NCI-H146 treated with DMSO at 0.1 percent for 48 hours (cell line): ENCODE measurements at regions not wholly inside any gene's neighbourhood (a gene's known extent, or its start where the extent isn't known, plus 50 kb on each side); places are given as distances from the start of the nearest gene placed in this dataset.

Source experiments
- DNase-seq: peaks from one replicate; lab custom pipeline; 2025; ENCODE audit not compliant: unreplicated experiment; lab: John Stamatoyannopoulos, UW

- DNase-seq: no peak
These were observed 180.1 kb upstream of the NECTIN1 start for GRCh38 chr11:119909077-119909476.

DNA sequence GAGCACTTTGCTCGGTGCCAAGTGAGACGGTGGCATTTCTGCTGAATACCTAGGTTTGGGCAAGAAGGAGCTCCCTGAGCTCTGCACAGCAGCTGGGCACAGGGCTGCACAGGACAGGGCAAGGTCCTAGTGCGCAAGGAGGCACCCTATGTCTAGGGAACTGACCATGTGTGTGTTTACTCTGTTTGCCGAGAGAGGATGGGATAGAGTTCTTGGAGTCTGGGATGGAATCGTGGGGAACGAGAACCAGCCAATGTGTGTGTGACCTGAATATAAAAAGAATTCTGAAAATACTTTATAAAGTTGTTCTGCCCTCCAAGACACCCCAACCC is 179.5 kb upstream of the NECTIN1 start:
- no peak for DNase-seq

GRCh38 chr11:119907878-119908572 is 179.0 kb upstream of the NECTIN1 start:
- DNase-seq: peak; percentile 86

GRCh38 chr11:119907122-119907851 is 178.3 kb upstream of the NECTIN1 start:
- no peak for DNase-seq

DNA sequence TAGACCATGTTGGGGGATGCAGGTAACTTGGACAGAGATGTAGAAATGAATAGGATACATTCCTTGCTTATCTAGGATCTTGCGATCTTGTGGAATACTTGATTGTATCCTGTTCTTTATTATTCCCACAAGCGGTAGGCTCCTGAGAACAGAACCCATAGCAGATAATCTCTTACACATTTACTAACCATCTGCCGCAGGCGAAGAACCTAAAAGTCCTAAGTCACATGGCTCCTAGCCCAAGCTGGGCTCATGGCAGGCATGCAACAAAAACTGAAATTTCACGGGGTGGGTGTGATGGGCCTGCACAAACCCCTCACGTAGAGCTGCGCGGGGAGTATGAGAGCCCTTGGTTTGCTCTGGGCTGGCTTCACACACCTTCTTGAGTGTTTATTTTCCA is 177.4 kb upstream of the NECTIN1 start:
- no peak for DNase-seq

- DNase-seq: no peak
These were observed 176.2 kb upstream of the NECTIN1 start for GRCh38 chr11:119905162-119905561.

DNA sequence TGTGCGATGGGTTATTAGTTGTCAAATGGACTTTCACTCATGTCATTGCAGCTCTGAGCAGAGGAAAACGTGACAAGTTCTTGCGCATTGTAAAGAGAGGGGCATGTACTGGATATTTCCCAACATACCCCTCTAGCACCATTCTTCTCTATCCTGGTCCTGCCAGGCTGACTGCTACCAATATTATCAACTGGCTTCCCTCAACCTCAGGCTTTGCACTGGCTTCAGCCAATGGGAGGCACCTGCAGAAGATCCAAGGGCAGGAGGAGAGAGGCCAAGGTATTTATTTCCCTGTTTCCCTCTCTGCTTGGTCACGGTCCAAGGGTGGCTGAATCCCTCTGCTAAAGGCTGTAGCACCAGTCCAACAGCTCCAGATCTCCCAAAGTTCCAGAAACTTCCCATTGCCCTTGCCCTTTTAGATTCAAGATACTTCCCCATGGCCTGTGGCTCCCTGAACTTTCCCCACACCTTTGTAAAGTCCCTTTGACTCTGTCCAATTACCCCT is 175.6 kb upstream of the NECTIN1 start:
- no peak for DNase-seq

- DNase-seq: no peak
These were observed 174.8 kb upstream of the NECTIN1 start for GRCh38 chr11:119903821-119904220.

- DNase-seq: no peak
These were observed 174.4 kb upstream of the NECTIN1 start for GRCh38 chr11:119903389-119903788.

- DNase-seq: no peak
These were observed 173.7 kb upstream of the NECTIN1 start for GRCh38 chr11:119902656-119903231.

DNA sequence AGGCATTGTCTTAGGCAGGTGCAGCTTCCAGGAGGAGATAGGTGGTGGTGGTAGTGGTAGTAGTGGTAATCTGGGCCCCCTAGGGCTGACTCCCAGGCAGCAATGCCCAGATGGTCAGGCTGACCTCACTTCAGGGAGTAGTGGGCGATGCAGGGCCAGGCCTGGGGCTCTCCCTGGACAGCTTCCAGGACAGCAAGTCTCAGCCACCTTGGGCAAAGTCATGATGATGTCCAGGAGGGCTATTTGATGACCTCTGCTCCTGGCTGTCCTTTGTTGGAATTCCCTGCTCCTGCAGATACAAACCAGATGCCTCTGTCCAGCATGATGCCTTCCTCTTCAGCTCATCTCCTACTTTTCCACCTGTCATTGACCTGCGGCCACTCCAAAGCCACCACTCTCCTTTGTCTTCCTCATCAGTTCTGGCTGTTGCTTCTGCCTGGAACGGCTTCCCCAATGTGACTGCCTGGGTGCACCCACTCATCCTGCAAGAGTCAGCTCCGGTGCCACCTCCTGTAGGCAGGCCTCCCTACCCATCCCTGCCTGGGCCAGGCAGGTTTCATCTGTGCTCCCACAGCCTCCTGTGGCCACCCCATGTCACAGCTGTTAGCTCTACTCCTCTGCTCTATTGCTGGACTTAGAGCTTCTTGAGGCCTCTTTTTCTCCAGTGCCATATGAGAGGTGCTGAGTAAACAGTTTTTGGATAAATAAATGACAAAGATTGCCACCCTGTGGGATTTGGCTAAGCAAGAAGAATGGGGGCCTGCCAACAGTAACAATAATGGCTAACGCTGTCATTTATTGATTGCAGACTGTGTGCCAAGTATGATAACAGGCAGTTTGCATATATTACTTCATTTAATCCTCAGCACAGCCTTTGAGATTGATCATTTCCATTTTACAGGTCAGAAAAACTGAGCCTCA is 172.9 kb upstream of the NECTIN1 start:
- no peak for DNase-seq

- DNase-seq: no peak
These were observed 171.0 kb upstream of the NECTIN1 start for GRCh38 chr11:119899997-119900396.

- no peak for DNase-seq
These were observed 168.6 kb upstream of the NECTIN1 start for GRCh38 chr11:119897576-119897975.

GRCh38 chr11:119897046-119897440 is 168.0 kb upstream of the NECTIN1 start:
- no peak for DNase-seq

DNA sequence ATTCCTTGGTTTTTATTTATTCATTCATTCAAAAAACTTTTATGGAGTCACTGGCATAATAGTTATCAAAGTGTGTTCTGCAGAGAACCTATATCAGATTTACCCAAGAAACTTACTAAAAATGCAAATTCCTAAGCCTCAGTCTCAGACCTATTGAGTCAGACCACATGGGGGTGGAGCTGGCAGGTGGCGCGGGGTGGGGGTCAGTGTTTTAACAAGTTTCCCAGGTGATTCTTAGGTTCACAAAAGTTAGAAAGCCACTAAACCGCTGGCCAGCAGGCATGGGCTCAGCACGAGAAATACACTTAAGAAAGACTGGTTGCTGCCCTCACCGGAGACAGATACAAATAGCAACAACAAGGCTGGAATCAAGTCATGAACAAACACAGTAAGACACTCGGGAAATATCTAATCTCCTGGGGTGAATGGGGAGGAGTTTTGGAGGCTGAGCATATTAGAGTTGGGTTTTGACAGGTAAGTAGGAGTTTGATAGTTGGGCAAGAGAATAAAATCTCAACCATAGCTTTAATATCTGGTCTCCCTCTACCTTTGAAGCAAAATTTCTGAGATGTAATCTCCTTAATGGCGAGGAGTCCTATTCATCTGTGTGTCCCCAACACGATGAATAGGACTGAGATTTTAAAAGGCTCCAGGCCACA is 167.5 kb upstream of the NECTIN1 start:
- no peak for DNase-seq

- DNase-seq: no peak
These were observed 167.0 kb upstream of the NECTIN1 start for GRCh38 chr11:119895981-119896380.

DNA sequence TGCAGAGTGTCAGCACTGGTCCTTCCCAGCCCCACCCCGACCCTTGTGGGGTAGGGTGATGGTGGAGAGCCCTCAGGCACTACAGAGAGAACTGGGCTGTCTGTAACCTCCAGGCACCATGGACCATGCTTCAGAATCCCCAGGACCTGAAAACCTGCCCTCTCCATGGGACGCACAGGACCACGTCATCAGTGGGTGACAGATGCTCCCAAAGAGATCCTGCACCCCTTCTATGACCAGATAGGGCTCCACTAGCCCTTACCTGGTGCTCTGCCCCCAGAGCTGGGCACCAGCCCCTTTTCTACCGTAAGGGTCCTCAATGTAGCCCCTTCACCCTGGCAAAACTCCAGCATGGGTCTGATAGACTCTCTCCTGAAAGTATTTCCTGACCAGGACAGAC is 165.9 kb upstream of the NECTIN1 start:
- no peak for DNase-seq

- DNase-seq: no peak
These were observed 163.4 kb upstream of the NECTIN1 start for GRCh38 chr11:119892311-119892808.

GRCh38 chr11:119891055-119891768 is 162.2 kb upstream of the NECTIN1 start:
- no peak for DNase-seq

DNA sequence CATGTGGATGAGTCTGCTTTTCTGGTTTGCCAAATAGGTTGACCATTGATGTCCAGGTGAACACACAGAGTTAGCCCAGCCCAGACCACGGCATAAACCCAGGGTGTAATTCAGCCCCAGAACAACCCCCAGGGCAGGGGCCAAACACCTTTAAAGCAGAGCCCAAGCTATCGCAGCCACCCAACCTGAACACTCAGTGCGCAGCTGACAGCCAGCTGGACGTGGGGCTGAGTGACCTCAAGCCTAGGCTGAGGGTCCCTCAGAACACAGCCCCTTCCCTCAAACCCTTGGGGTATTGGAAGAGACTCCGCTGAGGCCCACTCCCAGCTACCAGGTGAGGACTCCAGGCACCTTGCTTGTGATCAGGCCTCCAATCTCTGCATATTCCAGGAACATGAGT is 161.5 kb upstream of the NECTIN1 start:
- no peak for DNase-seq
